Esophagus squamous epithelium (tissue), 4 donors: ENCODE measurements at regions not wholly inside any gene's neighbourhood (a gene's known extent, or its start where the extent isn't known, plus 50 kb on each side); places are given as distances from the start of the nearest gene placed in this dataset.

Experiments
- POLR2A ChIP-seq, 4 donors: fragments of 450-650 bp; IDR thresholded peaks; one replicate each; pipeline ENCODE4 v1.6.1; 2017; ENCODE audit warnings: antibody characterized with exemption in 4 of 4, mild to moderate bottlenecking in 4 of 4, moderate library complexity in 3 of 4
- TF ChIP-seq, protein P1 (sequence below), 6 experiments: fragments of 450-650 bp in 4 of 6; fragments of 200-600 bp in 2 of 6; sonication (generic) in 2 of 6; IDR thresholded peaks; one replicate each; pipeline ENCODE4 v1.5.1; 2016 to 2019; ENCODE audit warnings: antibody characterized with exemption in 6 of 6, mild to moderate bottlenecking in 4 of 6, moderate library complexity in 4 of 6

DNA sequence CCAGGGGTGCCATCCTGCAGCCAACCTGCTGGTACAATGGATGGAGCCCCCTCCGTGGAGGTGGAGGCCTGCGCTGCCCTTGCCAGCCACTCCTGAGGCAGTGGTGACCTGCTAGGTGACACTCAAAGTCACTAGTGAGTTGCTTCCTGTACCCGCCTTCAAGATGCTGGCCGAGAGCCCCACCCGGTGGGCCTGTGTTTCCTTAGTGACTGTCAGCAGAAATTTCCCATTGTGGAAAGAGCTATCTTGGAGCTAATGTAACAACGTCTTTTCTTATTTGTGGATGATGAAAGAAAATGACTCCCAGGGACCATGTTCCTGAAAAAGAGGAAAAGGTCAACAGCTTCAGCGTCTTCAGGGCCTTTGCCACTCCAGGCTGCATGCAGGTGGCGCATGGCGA lies 117.0 kb upstream of the BOD1 start:
- TF ChIP-seq, protein P1, sequence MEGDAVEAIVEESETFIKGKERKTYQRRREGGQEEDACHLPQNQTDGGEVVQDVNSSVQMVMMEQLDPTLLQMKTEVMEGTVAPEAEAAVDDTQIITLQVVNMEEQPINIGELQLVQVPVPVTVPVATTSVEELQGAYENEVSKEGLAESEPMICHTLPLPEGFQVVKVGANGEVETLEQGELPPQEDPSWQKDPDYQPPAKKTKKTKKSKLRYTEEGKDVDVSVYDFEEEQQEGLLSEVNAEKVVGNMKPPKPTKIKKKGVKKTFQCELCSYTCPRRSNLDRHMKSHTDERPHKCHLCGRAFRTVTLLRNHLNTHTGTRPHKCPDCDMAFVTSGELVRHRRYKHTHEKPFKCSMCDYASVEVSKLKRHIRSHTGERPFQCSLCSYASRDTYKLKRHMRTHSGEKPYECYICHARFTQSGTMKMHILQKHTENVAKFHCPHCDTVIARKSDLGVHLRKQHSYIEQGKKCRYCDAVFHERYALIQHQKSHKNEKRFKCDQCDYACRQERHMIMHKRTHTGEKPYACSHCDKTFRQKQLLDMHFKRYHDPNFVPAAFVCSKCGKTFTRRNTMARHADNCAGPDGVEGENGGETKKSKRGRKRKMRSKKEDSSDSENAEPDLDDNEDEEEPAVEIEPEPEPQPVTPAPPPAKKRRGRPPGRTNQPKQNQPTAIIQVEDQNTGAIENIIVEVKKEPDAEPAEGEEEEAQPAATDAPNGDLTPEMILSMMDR (IDR thresholded peaks at IDR 0.05), result no peak
- no peak for TF ChIP-seq POLR2A (IDR thresholded peaks at IDR 0.05)
